ENCODE measurements at regions not wholly inside any gene's neighbourhood (a gene's known extent, or its start where the extent isn't known, plus 50 kb on each side); places are given as distances from the start of the nearest gene placed in this dataset.
"Not testable (repeated sequence)": the region's sequence is repeated elsewhere in the genome, so short reads cannot be mapped to it uniquely, and the experiment has no call there.

DNA sequence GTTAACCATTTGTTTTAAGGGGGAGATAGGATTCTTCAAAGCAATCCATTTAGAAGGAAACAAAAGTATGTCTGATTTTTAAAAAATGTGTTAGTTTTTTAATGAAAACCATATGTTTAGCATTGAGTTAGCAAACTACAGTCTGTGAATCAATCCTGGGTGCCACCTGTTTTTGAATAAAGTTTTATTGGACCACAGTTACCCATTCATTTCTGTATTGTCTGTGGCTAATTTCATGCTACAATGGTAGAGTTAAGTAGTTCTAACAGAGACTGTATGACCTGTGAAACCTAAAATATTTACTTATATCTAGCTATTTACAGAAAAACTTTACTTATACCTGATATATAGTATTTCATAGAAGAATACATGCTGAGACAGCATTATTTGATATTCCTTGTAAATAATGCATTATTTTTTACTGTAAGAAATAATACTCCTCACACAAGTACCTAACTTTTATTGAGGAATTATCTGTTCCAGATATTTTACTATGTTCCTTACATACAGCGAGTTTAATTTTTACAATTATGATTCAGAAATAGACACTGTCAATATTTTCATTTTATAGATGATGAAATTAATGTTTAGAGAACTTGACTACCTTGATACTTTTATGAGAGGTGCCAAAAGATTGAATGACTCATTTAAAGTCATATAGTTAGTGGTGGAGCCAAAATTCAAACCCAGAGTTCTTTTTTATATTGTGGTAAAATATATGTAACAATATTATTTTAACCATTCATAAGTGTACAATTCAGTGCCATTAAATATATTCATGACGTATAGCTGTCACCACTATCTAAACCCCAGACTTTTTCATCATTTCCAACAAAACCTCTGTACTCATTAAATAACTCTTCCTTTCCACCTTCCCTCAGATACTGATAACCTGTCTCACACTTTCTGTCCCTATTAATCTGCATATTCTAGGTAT, 122.0 kb downstream of the GLUD2 start:
- 77 to 92% methylated on average over 2 of the region's 2 CpGs for WGBS, 2 donors (ENCODE audit: low coverage in 1 of 2)
- no peaks in the 10 kb centered on the region for H3K4me1 ChIP-seq
- no peak for ATAC-seq
- H3K36me3 ChIP-seq: no peaks in the 10 kb centered on the region
- H3K27me3 ChIP-seq: no peaks in the 10 kb centered on the region
- no peaks in the 10 kb centered on the region for H3K9me3 ChIP-seq
- H3K27ac ChIP-seq: no peak overlapping the region
- no peak overlapping the region for H3K4me3 ChIP-seq
- TF ChIP-seq EP300 (IDR thresholded peaks at IDR 0.05): no peak
- TF ChIP-seq POLR2AphosphoS5 (IDR thresholded peaks at IDR 0.05): no peak
- no peak for TF ChIP-seq POLR2A (IDR thresholded peaks at IDR 0.05)
- TF ChIP-seq, protein P1, sequence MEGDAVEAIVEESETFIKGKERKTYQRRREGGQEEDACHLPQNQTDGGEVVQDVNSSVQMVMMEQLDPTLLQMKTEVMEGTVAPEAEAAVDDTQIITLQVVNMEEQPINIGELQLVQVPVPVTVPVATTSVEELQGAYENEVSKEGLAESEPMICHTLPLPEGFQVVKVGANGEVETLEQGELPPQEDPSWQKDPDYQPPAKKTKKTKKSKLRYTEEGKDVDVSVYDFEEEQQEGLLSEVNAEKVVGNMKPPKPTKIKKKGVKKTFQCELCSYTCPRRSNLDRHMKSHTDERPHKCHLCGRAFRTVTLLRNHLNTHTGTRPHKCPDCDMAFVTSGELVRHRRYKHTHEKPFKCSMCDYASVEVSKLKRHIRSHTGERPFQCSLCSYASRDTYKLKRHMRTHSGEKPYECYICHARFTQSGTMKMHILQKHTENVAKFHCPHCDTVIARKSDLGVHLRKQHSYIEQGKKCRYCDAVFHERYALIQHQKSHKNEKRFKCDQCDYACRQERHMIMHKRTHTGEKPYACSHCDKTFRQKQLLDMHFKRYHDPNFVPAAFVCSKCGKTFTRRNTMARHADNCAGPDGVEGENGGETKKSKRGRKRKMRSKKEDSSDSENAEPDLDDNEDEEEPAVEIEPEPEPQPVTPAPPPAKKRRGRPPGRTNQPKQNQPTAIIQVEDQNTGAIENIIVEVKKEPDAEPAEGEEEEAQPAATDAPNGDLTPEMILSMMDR (IDR thresholded peaks at IDR 0.05): no peak

DNA sequence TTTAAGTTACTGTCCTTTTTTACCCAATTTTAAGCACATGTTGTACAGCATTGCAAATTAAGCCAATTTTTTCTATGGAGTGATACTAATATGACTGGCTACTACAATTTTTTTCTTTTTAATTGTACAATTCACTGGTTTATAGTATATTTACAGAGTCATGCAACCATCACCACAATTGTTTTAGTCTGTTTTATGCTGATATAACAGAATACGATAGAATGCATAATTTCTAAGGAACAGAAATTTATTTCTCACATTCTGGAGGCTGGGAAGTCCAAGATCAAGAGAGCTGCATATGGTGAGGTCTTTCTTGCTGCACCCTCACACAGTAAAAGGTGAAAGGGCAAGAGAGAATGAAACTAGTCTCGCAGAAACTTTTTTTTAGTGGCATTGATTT, 125.3 kb downstream of the GLUD2 start:
- Histone ChIP-seq H3K27ac (no peak overlapping the region), H3K4me1 (no peaks in the 10 kb centered on the region), H3K9me3 (no peaks in the 10 kb centered on the region), H3K36me3 (no peaks in the 10 kb centered on the region), H3K4me3 (no peak overlapping the region), H3K27me3 (no peaks in the 10 kb centered on the region)
- TF ChIP-seq EP300 (IDR thresholded peaks at IDR 0.05) (no peak), POLR2AphosphoS5 (IDR thresholded peaks at IDR 0.05) (no peak), POLR2A (IDR thresholded peaks at IDR 0.05) (no peak)
- TF ChIP-seq, protein P1 (IDR thresholded peaks at IDR 0.05): no peak
- no peak for ATAC-seq
- 87% methylated on average over 2 of the region's 2 CpGs; no CpG with 5 or more reads in 1 of the 2 donors for WGBS, 2 donors (ENCODE audit: low coverage in 1 of 2)

GRCh38 chrX:121179972-121180371, 132.6 kb downstream of the GLUD2 start:
- Histone ChIP-seq H3K27ac (no peak overlapping the region), H3K4me1 (no peaks in the 10 kb centered on the region), H3K36me3 (no peaks in the 10 kb centered on the region), H3K9me3 (no peaks in the 10 kb centered on the region), H3K4me3 (no peak overlapping the region), H3K27me3 (no peaks in the 10 kb centered on the region)
- WGBS, 2 donors (ENCODE audit: low coverage in 1 of 2): 80% methylated on average over 1 of the region's 1 CpG; no CpG with 5 or more reads in 1 of the 2 donors
- TF ChIP-seq EP300 (IDR thresholded peaks at IDR 0.05): no peak
- no peak for ATAC-seq

DNA sequence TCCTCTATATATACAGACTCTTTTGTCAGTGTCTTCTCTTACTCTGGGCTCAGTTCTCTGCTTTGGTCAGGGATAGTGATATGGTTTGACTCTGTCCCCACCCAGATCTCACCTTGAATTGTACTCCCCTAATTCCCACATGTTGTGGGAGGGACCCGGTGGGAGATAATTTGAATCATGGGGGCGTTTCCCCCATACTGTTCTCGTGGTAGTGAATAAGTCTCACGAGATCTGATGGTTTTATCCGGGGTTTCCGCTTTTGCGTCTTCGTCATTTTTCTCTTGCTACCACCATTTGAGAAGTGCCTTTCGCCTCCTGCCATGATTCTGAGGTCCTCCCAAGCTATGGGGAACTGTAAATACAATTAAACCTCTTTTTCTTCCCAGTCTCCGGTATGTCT, 144.4 kb downstream of the GLUD2 start:
- no peaks in the 10 kb centered on the region for H3K9me3 ChIP-seq
- H3K4me1 ChIP-seq: no peaks in the 10 kb centered on the region
- no peaks in the 10 kb centered on the region for H3K27me3 ChIP-seq
- ATAC-seq: no peak
- H3K4me3 ChIP-seq: no peak overlapping the region
- H3K27ac ChIP-seq: no peak overlapping the region
- 87 to 91% methylated on average over 5 to 9 of the region's 10 CpGs for WGBS, 2 donors (ENCODE audit: low coverage in 1 of 2)
- no peaks in the 10 kb centered on the region for H3K36me3 ChIP-seq
- TF ChIP-seq, protein P1 (IDR thresholded peaks at IDR 0.05): no peak
- no peak for TF ChIP-seq POLR2A (IDR thresholded peaks at IDR 0.05)
- TF ChIP-seq EP300 (IDR thresholded peaks at IDR 0.05): no peak
- no peak for TF ChIP-seq POLR2AphosphoS5 (IDR thresholded peaks at IDR 0.05)

DNA sequence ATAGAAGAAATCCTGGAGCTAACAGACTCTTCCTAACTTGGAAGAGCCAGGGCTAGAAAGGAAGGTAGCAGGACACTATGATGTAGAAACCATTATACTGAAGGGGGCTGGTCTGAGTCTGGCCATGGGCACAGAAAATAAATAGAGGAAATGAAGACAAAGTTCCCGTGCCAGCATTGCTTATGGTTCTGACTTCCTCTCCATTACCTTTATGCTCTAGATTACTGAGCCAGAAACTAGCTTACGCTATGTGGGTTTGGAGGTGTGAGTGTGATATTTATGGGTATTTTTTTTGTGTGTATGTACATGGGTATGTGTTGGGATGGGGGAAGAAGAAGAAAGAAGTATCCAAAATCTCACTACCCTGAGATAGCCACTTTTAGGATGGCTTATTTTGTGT, 148.3 kb downstream of the GLUD2 start:
- TF ChIP-seq EP300 (IDR thresholded peaks at IDR 0.05): no peak
- TF ChIP-seq POLR2A (IDR thresholded peaks at IDR 0.05): no peak
- TF ChIP-seq POLR2AphosphoS5 (IDR thresholded peaks at IDR 0.05): no peak
- TF ChIP-seq, protein P1 (IDR thresholded peaks at IDR 0.05): no peak
- Histone ChIP-seq H3K4me1 (no peaks in the 10 kb centered on the region), H3K9me3 (no peaks in the 10 kb centered on the region), H3K36me3 (no peaks in the 10 kb centered on the region), H3K27ac (no peak overlapping the region), H3K27me3 (no peaks in the 10 kb centered on the region), H3K4me3 (no peak overlapping the region)
- 76 to 88% methylated on average over 2 of the region's 2 CpGs for WGBS, 2 donors (ENCODE audit: low coverage in 1 of 2)
- no peak for ATAC-seq

DNA sequence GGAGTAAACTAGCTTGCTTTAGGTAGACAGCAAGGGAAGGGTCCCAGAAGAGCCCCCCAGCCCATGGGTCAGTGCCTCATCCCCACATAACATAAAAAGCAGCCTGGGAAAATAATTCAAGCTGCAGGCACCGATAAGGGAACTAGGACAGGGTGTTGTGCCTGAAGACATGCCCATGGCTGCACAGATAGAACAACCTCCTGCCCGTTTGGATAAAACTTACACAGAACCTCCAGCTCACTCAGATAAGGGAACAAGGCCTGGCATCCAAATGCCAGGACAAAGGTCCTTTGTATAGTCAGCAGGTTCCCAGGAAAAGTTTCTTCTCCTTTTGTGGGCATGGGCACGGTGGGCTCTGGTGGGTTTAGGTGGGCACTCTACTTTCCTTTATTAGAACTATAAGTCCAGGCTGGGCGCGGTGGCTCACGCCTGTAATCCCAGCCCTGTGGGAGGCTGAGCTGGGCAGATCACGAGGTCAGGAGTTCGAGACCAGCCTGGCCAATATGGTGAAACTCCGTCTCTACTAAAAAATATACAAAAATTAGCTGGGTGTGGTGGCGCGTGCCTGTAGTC, 149.5 kb downstream of the GLUD2 start:
- not testable (repeated sequence) for H3K27ac ChIP-seq, H3K9me3 ChIP-seq, H3K27me3 ChIP-seq, H3K4me1 ChIP-seq, H3K36me3 ChIP-seq, ATAC-seq
- WGBS, 2 donors (ENCODE audit: low coverage in 1 of 2): 68 to 83% methylated on average over 1 to 5 of the region's 11 CpGs
- peak overlapping the region in 1 of 2 donors; percentile 18 for H3K4me3 ChIP-seq
